ENCODE measurements at regions not wholly inside any gene's neighbourhood (a gene's known extent, or its start where the extent isn't known, plus 50 kb on each side); places are given as distances from the start of the nearest gene placed in this dataset.

GRCh38 chr3:70882104-70882503, 569.7 kb upstream of the MDFIC2 start:
- Histone ChIP-seq H3K36me3 (ENCODE audit: insufficient read depth) (no peaks in the 10 kb centered on the region), H3K4me3 (IDR thresholded peaks at IDR 0.05; ENCODE audit: insufficient read depth, low read depth, low read length) (no peak overlapping the region), H3K79me2 (ENCODE audit: insufficient read depth, low read depth) (no peaks in the 10 kb centered on the region), H3K27me3 (ENCODE audit: insufficient read depth, low read depth) (no peaks in the 10 kb centered on the region), H3K9ac (no peak overlapping the region), H3K27ac (no peak overlapping the region), H4K20me1 (ENCODE audit: insufficient read depth) (no peaks in the 10 kb centered on the region), H3K4me1 (ENCODE audit: low read depth, poor library complexity, severe bottlenecking) (no peaks in the 10 kb centered on the region), H3K4me2 (no peak overlapping the region), H2AFZ (ENCODE audit: low read depth) (no peak overlapping the region)
- no peak for TF ChIP-seq CTCF (conservative IDR thresholded peaks at IDR 0.05; ENCODE audit: low read depth, low read length)

GRCh38 chr3:70880421-70880820, 568.0 kb upstream of the MDFIC2 start:
- no peak overlapping the region for H3K27ac ChIP-seq
- no peaks in the 10 kb centered on the region for H4K20me1 ChIP-seq (ENCODE audit: insufficient read depth)
- H3K4me3 ChIP-seq (IDR thresholded peaks at IDR 0.05; ENCODE audit: insufficient read depth, low read depth, low read length) = no peak overlapping the region
- no peaks in the 10 kb centered on the region for H3K36me3 ChIP-seq (ENCODE audit: insufficient read depth)
- H3K4me2 ChIP-seq = no peak overlapping the region
- no peaks in the 10 kb centered on the region for H3K4me1 ChIP-seq (ENCODE audit: low read depth, poor library complexity, severe bottlenecking)
- no peaks in the 10 kb centered on the region for H3K79me2 ChIP-seq (ENCODE audit: insufficient read depth, low read depth)
- H2AFZ ChIP-seq (ENCODE audit: low read depth) = no peak overlapping the region
- no peak overlapping the region for H3K9ac ChIP-seq
- H3K27me3 ChIP-seq (ENCODE audit: insufficient read depth, low read depth) = no peaks in the 10 kb centered on the region
- no peak for TF ChIP-seq CTCF (conservative IDR thresholded peaks at IDR 0.05; ENCODE audit: low read depth, low read length)

GRCh38 chr3:70876154-70876553, 563.7 kb upstream of the MDFIC2 start:
- Histone ChIP-seq H3K36me3 (ENCODE audit: insufficient read depth) (no peaks in the 10 kb centered on the region), H2AFZ (ENCODE audit: low read depth) (no peak overlapping the region), H3K9ac (no peak overlapping the region), H3K79me2 (ENCODE audit: insufficient read depth, low read depth) (no peaks in the 10 kb centered on the region), H3K4me1 (ENCODE audit: low read depth, poor library complexity, severe bottlenecking) (no peaks in the 10 kb centered on the region), H3K4me2 (no peak overlapping the region), H3K27me3 (ENCODE audit: insufficient read depth, low read depth) (no peaks in the 10 kb centered on the region), H3K4me3 (IDR thresholded peaks at IDR 0.05; ENCODE audit: insufficient read depth, low read depth, low read length) (no peak overlapping the region), H4K20me1 (ENCODE audit: insufficient read depth) (no peaks in the 10 kb centered on the region), H3K27ac (no peak overlapping the region)
- no peak for TF ChIP-seq CTCF (conservative IDR thresholded peaks at IDR 0.05; ENCODE audit: low read depth, low read length)

- H3K4me3 ChIP-seq (IDR thresholded peaks at IDR 0.05; ENCODE audit: insufficient read depth, low read depth, low read length) = no peak overlapping the region
- no peaks in the 10 kb centered on the region for H3K79me2 ChIP-seq (ENCODE audit: insufficient read depth, low read depth)
- H4K20me1 ChIP-seq (ENCODE audit: insufficient read depth) = no peaks in the 10 kb centered on the region
- H3K36me3 ChIP-seq (ENCODE audit: insufficient read depth) = no peaks in the 10 kb centered on the region
- H3K4me2 ChIP-seq = no peak overlapping the region
- no peak for TF ChIP-seq CTCF (conservative IDR thresholded peaks at IDR 0.05; ENCODE audit: low read depth, low read length)
- H3K9ac ChIP-seq = no peak overlapping the region
- H3K27ac ChIP-seq = no peak overlapping the region
- no peaks in the 10 kb centered on the region for H3K4me1 ChIP-seq (ENCODE audit: low read depth, poor library complexity, severe bottlenecking)
- no peak overlapping the region for H2AFZ ChIP-seq (ENCODE audit: low read depth)
- no peaks in the 10 kb centered on the region for H3K27me3 ChIP-seq (ENCODE audit: insufficient read depth, low read depth)
Observed at GRCh38 chr3:70874196-70874595, 561.8 kb upstream of the MDFIC2 start.

- Histone ChIP-seq H3K4me2 (no peak overlapping the region), H3K4me1 (ENCODE audit: low read depth, poor library complexity, severe bottlenecking) (no peaks in the 10 kb centered on the region)
- TF ChIP-seq CTCF (conservative IDR thresholded peaks at IDR 0.05; ENCODE audit: low read depth, low read length) = no peak
Observed at GRCh38 chr3:70873686-70874085, 561.2 kb upstream of the MDFIC2 start.

More at GRCh38 chr3:70873686-70874085, 561.2 kb upstream of the MDFIC2 start:
- no peak overlapping the region for H3K9ac ChIP-seq
- H3K79me2 ChIP-seq (ENCODE audit: insufficient read depth, low read depth) = no peaks in the 10 kb centered on the region
- no peak overlapping the region for H2AFZ ChIP-seq (ENCODE audit: low read depth)
- no peak overlapping the region for H3K27ac ChIP-seq
- no peaks in the 10 kb centered on the region for H4K20me1 ChIP-seq (ENCODE audit: insufficient read depth)
- H3K27me3 ChIP-seq (ENCODE audit: insufficient read depth, low read depth) = no peaks in the 10 kb centered on the region
- H3K36me3 ChIP-seq (ENCODE audit: insufficient read depth) = no peaks in the 10 kb centered on the region
- H3K4me3 ChIP-seq (IDR thresholded peaks at IDR 0.05; ENCODE audit: insufficient read depth, low read depth, low read length) = no peak overlapping the region
